GM20431 (cell line): ENCODE measurements at regions not wholly inside any gene's neighbourhood (a gene's known extent, or its start where the extent isn't known, plus 50 kb on each side); places are given as distances from the start of the nearest gene placed in this dataset.

Experiments used
- in situ Hi-C: fragments of 300-500 bp; cut with MseI, MboI; formaldehyde crosslinking; loops from one replicate; pipeline ENCODE4 v1.15.0; 2020; ENCODE audit warnings: low sequenced_read_pairs; ENCODE audit not compliant: unreplicated experiment

DNA sequence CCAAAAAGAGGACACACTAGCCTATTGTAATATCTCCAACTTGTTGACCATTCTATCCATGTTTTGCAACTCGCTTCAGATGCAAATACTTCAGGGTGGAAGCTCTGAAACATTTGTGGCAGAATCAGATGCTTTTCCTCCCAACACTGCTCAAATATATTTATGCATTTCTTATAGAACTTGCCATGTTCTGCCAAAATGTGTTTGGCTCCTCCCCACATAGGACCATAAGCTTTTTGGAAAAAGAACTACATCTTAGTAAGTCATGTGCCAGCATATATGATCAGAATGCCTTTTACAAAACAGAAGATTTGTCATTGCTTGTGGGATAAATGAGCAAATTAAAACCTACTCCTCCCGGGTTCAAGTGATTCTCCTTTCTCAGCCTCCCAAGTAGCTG lies 484.5 kb downstream of the TNS3 start:
- in situ Hi-C loops = loop anchor here (25.0 kb wide), 1 partner anchor 1185 kb away; the partner anchor contains the start of gene IGFBP3

DNA sequence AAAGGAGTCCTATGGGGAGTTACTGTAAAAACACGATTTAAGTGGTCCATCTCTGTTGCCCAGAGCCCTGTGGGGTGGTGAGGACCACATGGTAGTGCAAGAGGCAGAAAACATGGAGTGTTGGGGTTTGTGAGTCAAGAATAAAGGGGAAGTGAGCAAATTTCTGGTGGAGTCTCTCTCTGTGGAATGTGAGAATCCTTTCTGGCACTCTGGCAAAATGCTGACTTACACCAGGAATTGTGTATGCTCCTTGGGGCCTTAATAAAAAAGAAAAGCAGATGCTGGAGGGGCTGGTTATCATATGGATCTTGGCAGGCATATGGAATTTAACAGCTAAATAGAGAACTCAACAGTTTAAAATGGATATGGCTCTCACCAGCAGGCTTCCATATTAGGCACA lies 486.0 kb downstream of the TNS3 start:
- in situ Hi-C loops = loop anchor here (25.0 kb wide), 1 partner anchor 1184 kb away; the partner anchor contains the start of gene IGFBP3

DNA sequence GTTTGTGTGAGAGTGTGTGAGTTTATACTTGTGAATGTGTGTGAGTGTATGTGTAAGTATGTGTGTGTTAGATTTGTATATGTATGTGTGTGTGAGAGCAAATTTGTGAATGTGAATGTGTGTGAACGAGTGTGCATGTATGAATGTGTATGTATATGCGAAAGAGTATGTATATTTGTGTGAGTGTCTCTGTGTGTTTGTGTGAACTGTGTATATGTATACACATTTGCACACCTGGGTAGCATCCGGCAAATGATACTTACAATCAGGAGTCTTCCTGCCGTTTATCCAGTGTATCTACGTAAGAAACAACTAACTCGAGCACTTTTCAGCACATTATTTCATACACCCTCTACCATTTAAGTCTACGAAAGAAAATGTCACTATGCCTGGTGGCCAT lies 487.4 kb downstream of the TNS3 start:
- in situ Hi-C loops = loop anchor here (25.0 kb wide), 1 partner anchor 1182 kb away; the partner anchor contains the start of gene IGFBP3

DNA sequence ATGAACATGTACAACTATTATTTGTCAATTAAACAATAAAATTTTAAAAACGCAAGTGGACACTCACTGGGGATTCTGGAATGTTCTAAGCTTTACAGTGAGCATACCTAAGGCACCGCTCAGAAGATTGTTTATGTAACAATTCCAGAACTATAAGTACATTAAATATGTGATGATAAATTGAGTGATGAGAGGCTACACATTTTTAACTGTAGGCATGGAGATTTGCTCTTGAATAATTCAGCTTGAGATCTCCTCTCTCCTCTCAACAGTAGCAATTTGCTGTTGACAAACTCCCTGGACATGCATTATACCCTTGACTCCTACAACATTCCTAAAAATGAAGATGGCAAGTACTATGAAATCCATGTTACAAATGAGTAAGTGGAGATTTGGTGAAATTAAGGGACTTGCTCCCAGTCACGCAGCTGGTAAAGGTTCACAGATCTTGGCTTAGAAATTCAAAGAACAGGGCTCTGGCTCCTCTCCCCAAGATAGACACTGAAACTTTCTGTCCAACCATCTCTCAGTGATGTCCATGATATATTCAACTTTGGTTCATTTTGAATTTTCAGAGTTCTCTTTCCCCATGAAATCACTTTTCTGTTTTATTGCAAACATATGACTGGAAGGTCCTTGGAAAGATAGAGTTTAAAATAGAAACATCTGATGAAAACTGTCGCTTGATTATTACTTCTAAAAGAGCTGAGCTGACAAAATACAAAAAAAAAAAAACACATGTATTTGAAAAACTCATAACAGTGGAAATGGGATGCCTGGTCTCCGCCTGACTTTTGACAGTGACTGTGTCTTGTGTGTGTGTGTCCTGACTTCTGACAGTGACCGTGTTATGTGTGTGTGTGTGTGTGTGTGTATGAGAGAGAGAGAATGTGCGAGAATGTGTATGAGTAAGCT lies 488.3 kb downstream of the TNS3 start:
- in situ Hi-C loops = loop anchor here (25.0 kb wide), 1 partner anchor 1181 kb away; the partner anchor contains the start of gene IGFBP3

DNA sequence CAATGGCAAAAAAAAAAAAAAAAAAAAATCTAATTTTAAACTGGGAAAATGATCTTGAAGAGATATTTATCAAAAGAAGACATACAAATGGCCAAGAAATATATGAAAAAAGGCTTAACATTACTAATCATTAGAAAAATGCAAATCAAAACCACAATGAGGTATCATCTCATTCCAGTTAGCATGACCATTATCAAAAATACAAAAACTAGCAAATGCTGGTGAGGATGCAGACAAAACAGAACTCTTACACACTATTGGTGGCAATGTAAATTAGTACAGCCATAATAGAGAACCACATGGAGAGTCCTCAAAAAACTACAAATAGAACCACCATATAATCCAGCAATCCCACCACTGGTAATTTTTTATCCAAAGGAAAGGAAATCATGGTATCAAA lies 489.6 kb downstream of the TNS3 start:
- in situ Hi-C loops = loop anchor here (25.0 kb wide), 1 partner anchor 1180 kb away; the partner anchor contains the start of gene IGFBP3

DNA sequence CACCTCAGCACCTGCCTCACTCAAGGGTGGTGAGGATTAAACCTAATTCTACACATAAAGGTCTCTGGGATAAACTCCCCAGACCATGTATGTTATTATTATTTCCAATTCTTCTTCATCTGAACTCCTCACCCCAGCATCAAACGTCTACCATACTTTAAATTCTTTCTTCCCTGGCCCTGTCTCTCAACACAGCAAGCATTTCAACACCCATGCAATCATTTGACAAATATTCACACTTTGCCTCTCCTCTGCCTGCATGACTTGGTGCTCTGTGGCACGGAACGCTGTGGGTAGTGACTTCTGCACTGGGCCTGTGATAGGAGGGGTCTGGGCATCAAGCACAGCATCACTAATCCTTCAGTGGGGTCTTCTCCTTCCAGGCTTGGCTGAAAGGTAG lies 490.8 kb downstream of the TNS3 start:
- in situ Hi-C loops = loop anchor here (25.0 kb wide), 1 partner anchor 1179 kb away; the partner anchor contains the start of gene IGFBP3

DNA sequence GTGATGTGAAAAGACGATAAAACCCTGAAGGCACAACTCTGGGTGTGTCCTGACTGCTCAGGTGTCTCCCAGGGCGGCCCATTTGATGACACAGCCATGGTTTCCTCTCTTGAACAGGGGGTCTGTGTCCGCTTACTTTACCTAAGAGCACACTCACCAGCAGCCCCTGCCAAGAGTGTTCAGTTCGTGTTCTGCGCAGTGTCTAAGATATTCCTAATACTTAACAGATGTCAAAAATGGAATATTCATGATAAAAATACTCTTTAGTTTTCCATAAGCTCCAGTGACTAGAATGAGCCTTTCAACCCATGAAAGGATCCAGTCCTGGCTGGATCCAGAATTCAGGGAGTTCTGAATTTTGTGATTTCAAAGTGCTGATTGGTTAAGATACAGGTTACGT lies 492.4 kb downstream of the TNS3 start:
- in situ Hi-C loops = loop anchor here (25.0 kb wide), 1 partner anchor 1177 kb away; the partner anchor contains the start of gene IGFBP3

DNA sequence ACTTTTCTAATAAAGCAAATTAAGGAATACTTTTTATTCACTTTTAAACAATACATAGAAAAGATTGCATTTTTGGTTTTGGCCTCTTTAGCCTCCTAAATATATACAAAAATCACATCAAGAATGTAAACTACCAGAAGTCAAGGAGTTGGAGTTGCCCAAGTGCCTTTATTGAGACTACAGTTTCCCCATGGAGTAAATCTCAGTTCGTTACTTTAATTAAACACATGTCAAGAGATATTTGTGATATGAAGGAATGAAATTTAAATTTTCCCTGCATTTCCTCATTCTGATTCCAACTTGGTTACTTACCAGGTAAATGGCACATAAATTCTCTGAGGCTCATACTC lies 492.9 kb downstream of the TNS3 start:
- in situ Hi-C loops = loop anchor here (25.0 kb wide), 1 partner anchor 1177 kb away; the partner anchor contains the start of gene IGFBP3

DNA sequence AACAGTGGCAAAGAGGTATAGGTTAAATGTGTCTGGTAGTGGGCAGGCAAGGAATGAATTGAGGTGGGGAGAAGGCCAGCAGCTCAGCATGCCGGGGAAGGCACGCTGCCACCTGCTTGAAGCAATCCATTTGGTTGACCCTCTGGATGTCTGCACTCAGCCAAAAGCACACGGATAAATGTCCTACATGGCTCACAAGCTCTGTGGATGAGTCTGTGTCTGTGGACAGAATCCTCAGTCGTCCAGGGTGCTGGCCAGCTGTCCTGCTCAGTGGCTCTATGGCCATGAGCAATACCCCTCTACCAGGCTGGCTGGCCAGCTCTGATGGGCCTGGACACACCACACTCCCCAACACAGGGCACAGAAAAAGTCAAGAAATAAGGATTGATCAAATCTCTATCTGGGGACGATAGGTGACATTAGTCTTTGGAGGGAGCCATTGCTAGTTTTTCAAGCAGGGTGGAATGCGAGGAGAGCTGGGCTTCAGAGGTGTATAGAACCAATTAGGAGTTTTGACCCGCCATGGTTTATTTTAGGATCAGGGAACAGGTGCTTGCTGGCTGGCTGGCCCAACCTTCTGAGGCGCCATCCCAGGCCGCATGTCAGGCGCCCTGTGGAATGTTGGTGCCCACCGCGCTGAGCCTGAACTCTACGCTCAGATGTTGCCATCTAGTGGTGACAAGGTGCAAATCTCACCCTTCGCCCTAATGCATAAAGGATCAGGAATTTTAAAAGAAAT lies 493.4 kb downstream of the TNS3 start:
- in situ Hi-C loops = loop anchor here (25.0 kb wide), 1 partner anchor 1176 kb away; the partner anchor contains the start of gene IGFBP3

DNA sequence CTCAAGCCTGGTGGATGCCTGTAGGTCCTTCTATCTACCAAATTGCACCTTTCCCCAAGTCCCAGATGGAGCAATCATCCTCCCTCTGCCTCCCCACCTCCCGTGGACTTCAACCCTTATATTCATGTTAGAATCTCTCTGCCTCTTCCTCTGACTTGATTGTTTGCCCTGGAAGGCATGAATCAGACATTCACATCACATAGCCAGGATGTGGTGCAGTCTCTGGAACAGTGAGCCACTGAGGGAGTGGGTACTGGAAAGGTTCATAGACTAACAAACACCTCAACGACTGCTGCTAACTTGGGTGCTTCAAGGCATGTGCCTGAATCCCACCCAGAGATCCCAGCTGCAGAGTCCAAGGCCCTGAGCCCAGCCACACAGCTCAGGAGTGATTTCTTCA lies 494.0 kb downstream of the TNS3 start:
- in situ Hi-C loops = loop anchor here (25.0 kb wide), 1 partner anchor 1176 kb away; the partner anchor contains the start of gene IGFBP3

DNA sequence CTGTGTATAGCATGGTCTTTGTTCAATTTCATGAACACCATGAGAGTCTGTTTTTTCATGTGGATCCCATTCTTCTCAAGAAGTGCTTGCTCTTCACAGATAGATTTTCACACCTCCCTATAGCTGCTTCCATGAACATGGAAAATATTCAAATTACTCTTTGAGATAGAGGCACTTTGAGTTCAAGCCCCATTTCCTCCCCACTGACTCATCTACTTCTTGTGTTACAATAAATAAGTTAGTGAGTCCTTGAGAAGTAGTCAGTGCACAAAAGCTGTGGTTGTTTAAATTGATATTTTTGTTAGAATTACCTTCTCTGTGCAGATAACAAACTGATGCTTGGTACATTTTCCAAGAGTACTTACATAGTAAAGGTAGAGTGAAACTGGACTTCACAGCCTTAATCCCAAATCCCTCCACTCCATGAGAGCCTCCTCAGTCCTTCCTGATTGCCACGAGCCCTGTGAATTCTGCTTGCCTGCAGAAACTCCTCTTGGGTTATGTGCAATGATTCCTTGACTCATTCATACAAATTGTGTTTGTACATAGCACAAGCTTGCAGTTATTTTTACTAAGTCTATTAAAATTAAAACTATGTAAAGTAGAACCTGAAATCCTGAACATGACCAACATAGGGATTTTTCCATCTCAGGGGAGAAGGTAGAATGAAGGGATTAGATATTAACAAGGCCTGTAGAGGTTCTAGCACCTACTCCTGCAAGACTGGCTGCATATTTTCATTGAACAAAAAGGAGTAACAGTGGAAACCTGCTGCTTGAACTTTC lies 496.2 kb downstream of the TNS3 start:
- in situ Hi-C loops = loop anchor here (25.0 kb wide), 1 partner anchor 1173 kb away; the partner anchor contains the start of gene IGFBP3

DNA sequence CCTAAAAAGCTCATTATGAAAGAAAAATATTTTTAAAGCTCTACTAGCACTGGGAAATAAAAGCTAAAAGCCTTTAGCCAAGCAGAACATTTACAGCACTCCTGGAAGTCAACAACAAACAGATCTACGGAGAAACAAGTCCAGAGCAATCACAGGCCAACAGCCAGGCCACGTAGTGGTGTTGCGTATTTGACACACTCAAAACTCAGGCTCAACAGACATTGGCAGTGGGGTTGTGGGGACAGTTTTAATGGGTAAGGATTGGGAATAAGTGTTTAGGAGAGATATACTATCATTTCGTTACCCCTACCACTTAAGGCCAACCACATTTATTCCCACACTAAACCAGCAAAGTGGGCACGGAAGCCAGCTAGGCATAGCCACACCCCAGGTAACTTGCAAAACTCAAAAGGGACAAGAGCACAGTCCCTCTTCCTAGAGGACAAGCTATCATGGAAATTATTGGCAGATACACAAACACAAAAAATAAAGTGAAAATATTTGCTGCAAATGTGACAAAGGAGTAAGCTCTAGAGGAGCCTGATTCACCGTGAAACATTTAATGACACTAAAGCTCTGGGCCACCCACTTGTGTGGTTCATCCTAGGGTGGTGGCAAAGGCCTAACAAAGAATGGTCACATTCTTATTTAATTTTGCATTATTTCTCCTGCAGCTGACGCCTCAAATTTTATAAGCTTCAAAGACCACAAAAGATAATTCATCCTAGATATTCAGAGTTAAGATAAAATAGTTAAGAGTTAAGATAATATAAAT lies 498.2 kb downstream of the TNS3 start:
- in situ Hi-C loops = loop anchor here (25.0 kb wide), 1 partner anchor 1171 kb away; the partner anchor contains the start of gene IGFBP3

DNA sequence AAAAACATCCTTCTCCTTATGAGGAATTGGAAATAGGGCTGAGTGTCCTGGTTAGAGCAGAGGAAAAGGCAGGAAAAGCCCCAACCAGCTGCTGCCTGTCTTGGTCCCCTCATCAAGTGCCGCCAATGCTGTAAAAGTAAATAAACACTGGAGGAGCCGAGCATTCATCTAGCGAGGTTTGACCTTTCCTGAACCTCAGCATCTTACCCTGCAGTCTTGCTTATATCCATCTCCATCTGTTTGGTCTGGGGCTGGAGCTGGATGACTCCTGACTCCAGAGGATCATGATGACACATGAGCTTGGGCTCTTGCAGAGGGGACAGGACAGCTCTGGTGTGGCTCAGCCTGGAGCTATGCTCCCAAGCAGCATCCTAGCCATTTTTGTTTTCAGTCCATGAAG lies 501.1 kb downstream of the TNS3 start:
- in situ Hi-C loops = loop anchor here (25.0 kb wide), 1 partner anchor 1169 kb away; the partner anchor contains the start of gene IGFBP3

DNA sequence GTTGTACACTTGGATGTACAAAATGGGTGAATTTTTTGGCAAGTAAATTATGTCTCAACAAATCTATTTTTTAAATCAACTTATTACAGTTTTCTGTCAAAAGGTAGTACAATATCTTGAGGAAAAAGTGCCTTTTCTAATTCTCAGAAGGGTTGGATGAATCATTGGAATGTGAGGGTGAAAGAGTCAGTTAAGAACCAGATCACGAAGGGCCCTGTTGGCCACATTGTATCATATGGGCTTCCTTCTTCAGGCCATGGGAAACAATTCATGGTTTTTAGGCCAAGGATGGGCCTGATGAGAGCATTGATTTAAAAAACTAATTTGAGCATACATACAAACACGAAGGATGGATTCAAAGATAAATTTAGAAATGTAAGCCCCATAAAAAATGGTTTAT lies 503.7 kb downstream of the TNS3 start:
- in situ Hi-C loops = loop anchor here (25.0 kb wide), 1 partner anchor 1166 kb away; the partner anchor contains the start of gene IGFBP3

DNA sequence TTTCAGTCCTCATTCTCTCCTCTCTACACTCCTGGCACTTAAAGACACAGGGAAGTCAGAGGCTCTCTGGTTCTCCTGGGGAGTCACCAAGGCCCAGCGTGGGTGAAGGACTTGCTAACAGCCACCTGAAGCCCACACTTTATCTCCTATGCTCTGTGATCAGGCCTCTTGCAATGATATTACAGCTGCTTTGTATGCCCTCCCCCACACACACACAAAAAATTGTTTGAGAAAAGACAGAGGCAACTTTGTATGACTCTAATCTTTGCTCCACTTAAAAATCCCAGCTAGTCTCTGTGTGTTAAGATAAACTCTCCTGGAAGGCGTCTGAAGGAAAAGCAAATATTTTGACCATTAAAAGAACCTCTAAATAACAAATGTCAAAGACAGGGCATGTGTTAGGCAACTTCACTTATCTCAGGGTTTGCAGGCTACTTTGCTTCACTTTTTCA lies 507.2 kb downstream of the TNS3 start:
- in situ Hi-C loops = loop anchor here (25.0 kb wide), 1 partner anchor 1162 kb away; the partner anchor contains the start of gene IGFBP3

DNA sequence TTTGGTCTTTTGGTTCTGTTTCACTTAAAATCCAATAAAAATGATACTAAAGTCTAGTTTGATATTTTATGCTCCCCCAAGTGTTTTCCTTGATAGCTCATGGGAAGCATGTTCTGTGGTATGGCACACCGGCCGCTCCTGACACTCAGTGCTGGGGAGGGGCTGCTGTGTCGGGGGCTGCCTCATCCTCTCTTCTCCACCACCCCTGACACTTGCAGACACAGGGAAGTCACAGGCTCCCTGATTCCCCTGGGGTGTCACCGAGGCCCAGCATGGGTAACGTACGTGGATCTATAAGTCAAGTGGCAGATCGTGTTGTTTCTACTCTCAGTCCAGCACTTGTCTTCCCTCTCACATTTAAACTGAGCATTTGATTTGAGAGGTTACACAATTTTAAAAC lies 508.6 kb downstream of the TNS3 start:
- in situ Hi-C loops = no loop called here

DNA sequence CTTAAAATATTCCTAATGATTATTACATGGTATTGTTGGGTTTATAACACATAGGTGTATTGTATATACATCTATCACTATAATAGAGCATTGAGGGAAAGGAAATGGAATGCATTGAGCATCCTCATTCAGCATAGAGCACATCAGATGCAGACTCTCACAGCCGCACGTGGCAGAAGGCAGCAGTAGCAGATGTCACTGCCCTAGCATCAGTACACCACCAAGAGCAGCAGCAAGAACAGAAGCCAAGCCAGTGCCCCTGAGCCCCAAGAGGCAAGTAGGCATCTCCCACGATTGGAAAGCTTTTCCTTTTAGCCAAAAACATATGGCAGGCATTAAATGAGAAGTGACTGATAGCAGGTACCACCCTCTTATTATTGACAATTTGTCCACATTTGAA lies 510.0 kb downstream of the TNS3 start:
- in situ Hi-C loops = no loop called here

DNA sequence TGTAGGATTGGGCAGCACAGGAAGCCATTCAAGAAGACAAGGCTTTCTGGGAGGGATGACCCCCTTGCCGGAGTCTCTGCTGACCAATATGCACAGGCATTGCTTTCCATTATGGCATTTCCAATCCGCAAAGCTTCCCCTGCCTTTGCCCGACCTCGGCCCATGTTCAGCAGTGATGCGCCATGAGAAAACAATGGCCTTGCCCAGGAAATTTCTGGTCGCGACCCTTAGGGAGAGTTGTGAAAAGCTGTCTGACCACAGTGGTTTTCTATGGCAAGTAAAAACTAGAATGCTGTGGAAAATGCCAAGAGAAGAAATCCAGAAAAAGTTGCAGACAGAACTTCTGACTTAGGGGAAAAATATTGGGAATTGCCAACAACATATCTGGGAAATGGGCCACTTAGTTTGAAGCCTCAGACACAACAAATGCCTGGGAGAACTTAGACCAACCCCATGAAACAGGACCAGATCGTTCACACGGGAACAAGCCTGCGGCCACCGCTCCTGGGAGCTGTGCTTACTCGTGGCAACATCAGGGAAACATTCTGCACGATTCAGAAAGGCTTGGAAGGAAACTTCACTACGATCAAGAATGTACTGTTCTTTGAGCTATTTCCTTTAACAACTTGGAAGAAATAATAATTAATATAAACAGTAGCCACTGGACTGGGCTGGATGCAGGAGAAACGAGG lies 512.4 kb downstream of the TNS3 start:
- in situ Hi-C loops = no loop called here
